GM12878 (cell line): ENCODE measurements at regions not wholly inside any gene's neighbourhood (a gene's known extent, or its start where the extent isn't known, plus 50 kb on each side); places are given as distances from the start of the nearest gene placed in this dataset.

ENCODE experiments used
- BRCA1 ChIP-seq: IDR thresholded peaks from 2 replicates; pipeline ENCODE4 v1.6.1; 2011; ENCODE audit warnings: low read depth, low read length, improper control_type of control experiment
- CTCF ChIP-seq, 3 experiments: IDR thresholded peaks in 2 of 3; conservative IDR thresholded peaks in 1 of 3; 2 replicates each; pipeline ENCODE4 v1.5.1; 2011; ENCODE audit warnings: low read depth in 3 of 3, low read length in 3 of 3, mild to moderate bottlenecking in 3 of 3, control low read depth in 2 of 3, moderate library complexity in 2 of 3, inconsistent platforms in 1 of 3, mixed read lengths in 1 of 3; ENCODE audit not compliant: control insufficient read depth in 2 of 3, insufficient read depth in 1 of 3; ENCODE audit errors: extremely low read depth in 1 of 3
- SMC3 ChIP-seq: IDR thresholded peaks from 2 replicates; pipeline ENCODE4 v1.6.1; 2011; ENCODE audit warnings: low read length, improper control_type of control experiment, borderline replicate concordance

GRCh38 chr3:124178531-124178930 lies 186.6 kb upstream of the ROPN1 start:
- TF ChIP-seq BRCA1 (no peak), CTCF (IDR thresholded peaks at IDR 0.05 in 2 of 3, conservative IDR thresholded peaks at IDR 0.05 in 1 of 3; ENCODE audit: control insufficient read depth in 2 of 3, extremely low read depth in 1 of 3, insufficient read depth in 1 of 3, low read depth in 3 of 3, low read length in 3 of 3) (no peak), SMC3 (no peak)
